ENCODE measurements at regions not wholly inside any gene's neighbourhood (a gene's known extent, or its start where the extent isn't known, plus 50 kb on each side); places are given as distances from the start of the nearest gene placed in this dataset.

DNA sequence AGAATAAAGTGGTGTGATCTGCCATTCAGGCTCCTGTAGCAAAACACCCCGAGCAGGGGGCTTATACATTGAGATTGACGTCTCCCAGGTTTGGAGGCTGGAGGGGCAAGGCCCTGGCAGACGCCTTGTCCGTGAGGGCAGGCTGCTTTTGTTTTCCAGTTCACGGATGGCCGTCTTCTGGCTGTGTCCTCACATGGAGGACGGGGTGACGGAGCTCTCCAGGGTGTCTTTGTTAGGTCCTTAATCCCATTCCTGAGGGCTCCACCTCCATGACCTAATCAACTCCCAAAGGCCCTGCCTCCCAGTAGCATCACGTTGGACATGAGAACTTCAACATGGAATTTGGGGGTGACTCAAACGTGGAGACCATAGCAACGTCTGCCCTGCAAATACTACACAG lies 147.7 kb downstream of the KIF26A start:
- Histone ChIP-seq H3K4me3 (ENCODE audit: low read depth, low read length) (no peak overlapping the region), H3K9me3 (no peaks in the 10 kb centered on the region), H3K36me3 (ENCODE audit: control insufficient read depth, insufficient read depth, low read length) (no peaks in the 10 kb centered on the region), H3K27me3 (replicated peaks; ENCODE audit: control insufficient read depth, insufficient read depth, low read length) (no peaks in the 10 kb centered on the region), H3K4me1 (no peaks in the 10 kb centered on the region)
- BruUV-seq (replicated peaks) = no TSS peak
- intact Hi-C loops (cut with micrococcal nuclease; ENCODE audit: unreplicated experiment) = no loop called here
- no peaks in the 10 kb centered on the region for H3K4me1 Mint-ChIP-seq (ENCODE audit: low read depth, unreplicated experiment)
- H3K27ac Mint-ChIP-seq (ENCODE audit: unreplicated experiment) = no peak overlapping the region
- POLR2A ChIA-PET = no interaction called here
- TF ChIP-seq, protein P1, sequence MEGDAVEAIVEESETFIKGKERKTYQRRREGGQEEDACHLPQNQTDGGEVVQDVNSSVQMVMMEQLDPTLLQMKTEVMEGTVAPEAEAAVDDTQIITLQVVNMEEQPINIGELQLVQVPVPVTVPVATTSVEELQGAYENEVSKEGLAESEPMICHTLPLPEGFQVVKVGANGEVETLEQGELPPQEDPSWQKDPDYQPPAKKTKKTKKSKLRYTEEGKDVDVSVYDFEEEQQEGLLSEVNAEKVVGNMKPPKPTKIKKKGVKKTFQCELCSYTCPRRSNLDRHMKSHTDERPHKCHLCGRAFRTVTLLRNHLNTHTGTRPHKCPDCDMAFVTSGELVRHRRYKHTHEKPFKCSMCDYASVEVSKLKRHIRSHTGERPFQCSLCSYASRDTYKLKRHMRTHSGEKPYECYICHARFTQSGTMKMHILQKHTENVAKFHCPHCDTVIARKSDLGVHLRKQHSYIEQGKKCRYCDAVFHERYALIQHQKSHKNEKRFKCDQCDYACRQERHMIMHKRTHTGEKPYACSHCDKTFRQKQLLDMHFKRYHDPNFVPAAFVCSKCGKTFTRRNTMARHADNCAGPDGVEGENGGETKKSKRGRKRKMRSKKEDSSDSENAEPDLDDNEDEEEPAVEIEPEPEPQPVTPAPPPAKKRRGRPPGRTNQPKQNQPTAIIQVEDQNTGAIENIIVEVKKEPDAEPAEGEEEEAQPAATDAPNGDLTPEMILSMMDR (IDR thresholded peaks at IDR 0.05; ENCODE audit: insufficient read depth in 1 of 2, low read depth in 1 of 2, low read length in 1 of 2, severe bottlenecking in 1 of 2, unreplicated experiment in 1 of 2) = no peak
- CTCF ChIA-PET = no interaction called here
- no peaks in the 10 kb centered on the region for H3K27me3 Mint-ChIP-seq (ENCODE audit: insufficient read depth, unreplicated experiment)
- no peak overlapping the region for H3K4me3 Mint-ChIP-seq (ENCODE audit: unreplicated experiment)
- H3K36me3 Mint-ChIP-seq (ENCODE audit: insufficient read depth, unreplicated experiment) = no peaks in the 10 kb centered on the region
- H3K9me3 Mint-ChIP-seq (ENCODE audit: unreplicated experiment) = peaks cover 15% of the 10 kb centered on the region
- DNase-seq = no peak

DNA sequence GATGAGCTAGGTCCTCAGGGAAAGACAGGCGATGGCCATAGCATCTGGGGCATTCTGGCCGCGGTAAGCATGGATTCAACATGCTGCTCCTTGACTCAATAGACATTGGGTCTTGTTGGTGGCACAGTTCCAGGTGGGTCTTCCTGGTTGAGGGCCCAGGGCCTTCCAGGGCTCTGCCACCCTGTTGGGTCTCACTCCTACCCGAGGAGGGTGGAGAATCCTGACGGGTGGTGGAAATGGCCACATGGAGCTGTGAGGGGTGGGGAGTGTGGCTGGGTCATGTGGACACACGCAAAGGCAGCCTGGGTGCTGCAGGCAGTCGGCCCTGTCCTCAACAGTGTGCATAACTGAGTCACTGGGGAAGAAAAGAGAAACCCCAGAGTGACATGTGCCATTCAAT lies 148.1 kb downstream of the KIF26A start:
- TF ChIP-seq, protein P1 (IDR thresholded peaks at IDR 0.05; ENCODE audit: insufficient read depth in 1 of 2, low read depth in 1 of 2, low read length in 1 of 2, severe bottlenecking in 1 of 2, unreplicated experiment in 1 of 2) = no peak
- H3K4me1 ChIP-seq = no peaks in the 10 kb centered on the region
- intact Hi-C loops (cut with micrococcal nuclease; ENCODE audit: unreplicated experiment) = no loop called here
- H3K4me3 Mint-ChIP-seq (ENCODE audit: unreplicated experiment) = no peak overlapping the region
- no peaks in the 10 kb centered on the region for H3K36me3 ChIP-seq (ENCODE audit: control insufficient read depth, insufficient read depth, low read length)
- H3K27ac Mint-ChIP-seq (ENCODE audit: unreplicated experiment) = no peak overlapping the region
- DNase-seq = no peak
- no peak overlapping the region for H3K4me3 ChIP-seq (ENCODE audit: low read depth, low read length)
- peaks cover 15% of the 10 kb centered on the region for H3K9me3 Mint-ChIP-seq (ENCODE audit: unreplicated experiment)
- POLR2A ChIA-PET = no interaction called here
- H3K27me3 Mint-ChIP-seq (ENCODE audit: insufficient read depth, unreplicated experiment) = no peaks in the 10 kb centered on the region
- H3K4me1 Mint-ChIP-seq (ENCODE audit: low read depth, unreplicated experiment) = no peaks in the 10 kb centered on the region
- no peaks in the 10 kb centered on the region for H3K27me3 ChIP-seq (replicated peaks; ENCODE audit: control insufficient read depth, insufficient read depth, low read length)
- CTCF ChIA-PET = no interaction called here
- no peaks in the 10 kb centered on the region for H3K36me3 Mint-ChIP-seq (ENCODE audit: insufficient read depth, unreplicated experiment)
- BruUV-seq (replicated peaks) = no TSS peak
- H3K9me3 ChIP-seq = no peaks in the 10 kb centered on the region

DNA sequence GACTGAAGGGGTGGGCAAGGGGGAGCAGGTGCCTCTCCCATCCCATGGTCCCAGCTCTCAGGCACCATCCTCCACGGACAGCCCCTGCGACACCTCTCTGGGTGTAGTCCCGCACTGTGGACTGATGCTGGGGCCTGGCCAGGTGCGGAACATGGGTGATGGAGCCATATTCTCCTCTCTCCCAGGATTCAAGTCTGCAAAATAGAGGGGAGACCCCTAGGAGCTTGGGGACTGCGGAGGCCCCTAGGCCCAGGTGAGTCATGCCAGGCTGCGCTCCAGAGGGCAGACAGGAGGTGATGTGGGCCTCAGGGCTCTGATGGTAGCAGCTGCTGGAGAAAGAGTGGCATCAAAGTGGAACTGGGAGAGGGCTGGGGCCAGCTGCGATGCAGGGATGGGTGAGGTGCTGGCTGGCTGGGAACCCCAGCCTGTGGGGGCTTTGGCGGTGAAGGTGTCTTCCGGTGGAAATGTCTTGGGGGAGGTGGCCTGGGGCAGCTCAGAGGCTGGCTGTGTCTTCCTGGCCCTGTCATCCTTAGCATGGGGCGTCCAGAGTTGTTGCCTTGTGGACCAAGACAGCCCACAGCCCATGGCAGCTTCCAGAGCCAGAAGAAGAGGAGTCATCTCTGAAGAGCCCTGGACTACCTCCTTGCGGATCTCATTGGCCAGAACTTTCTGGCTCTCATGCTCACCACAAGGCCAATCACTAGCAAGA lies 149.1 kb downstream of the KIF26A start:
- no peaks in the 10 kb centered on the region for H3K27me3 ChIP-seq (replicated peaks; ENCODE audit: control insufficient read depth, insufficient read depth, low read length)
- POLR2A ChIA-PET = no interaction called here
- no peaks in the 10 kb centered on the region for H3K27me3 Mint-ChIP-seq (ENCODE audit: insufficient read depth, unreplicated experiment)

More for the DNA sequence above, 149.1 kb downstream of the KIF26A start:
- H3K27ac Mint-ChIP-seq (ENCODE audit: unreplicated experiment) = no peak overlapping the region
- no peaks in the 10 kb centered on the region for H3K4me1 Mint-ChIP-seq (ENCODE audit: low read depth, unreplicated experiment)
- no peaks in the 10 kb centered on the region for H3K36me3 Mint-ChIP-seq (ENCODE audit: insufficient read depth, unreplicated experiment)
- CTCF ChIA-PET = no interaction called here
- Histone ChIP-seq H3K36me3 (ENCODE audit: control insufficient read depth, insufficient read depth, low read length) (no peaks in the 10 kb centered on the region), H3K4me3 (ENCODE audit: low read depth, low read length) (no peak overlapping the region), H3K9me3 (no peaks in the 10 kb centered on the region), H3K4me1 (no peaks in the 10 kb centered on the region)
- no TSS peak for BruUV-seq (replicated peaks)
- H3K4me3 Mint-ChIP-seq (ENCODE audit: unreplicated experiment) = no peak overlapping the region
- intact Hi-C loops (cut with micrococcal nuclease; ENCODE audit: unreplicated experiment) = no loop called here
- H3K9me3 Mint-ChIP-seq (ENCODE audit: unreplicated experiment) = peaks cover 15% of the 10 kb centered on the region
- TF ChIP-seq, protein P1 (IDR thresholded peaks at IDR 0.05; ENCODE audit: insufficient read depth in 1 of 2, low read depth in 1 of 2, low read length in 1 of 2, severe bottlenecking in 1 of 2, unreplicated experiment in 1 of 2) = no peak
- peak in 1 of 2 experiments; percentile 20 for DNase-seq
